ENCODE measurements at regions not wholly inside any gene's neighbourhood (a gene's known extent, or its start where the extent isn't known, plus 50 kb on each side); places are given as distances from the start of the nearest gene placed in this dataset.

DNA sequence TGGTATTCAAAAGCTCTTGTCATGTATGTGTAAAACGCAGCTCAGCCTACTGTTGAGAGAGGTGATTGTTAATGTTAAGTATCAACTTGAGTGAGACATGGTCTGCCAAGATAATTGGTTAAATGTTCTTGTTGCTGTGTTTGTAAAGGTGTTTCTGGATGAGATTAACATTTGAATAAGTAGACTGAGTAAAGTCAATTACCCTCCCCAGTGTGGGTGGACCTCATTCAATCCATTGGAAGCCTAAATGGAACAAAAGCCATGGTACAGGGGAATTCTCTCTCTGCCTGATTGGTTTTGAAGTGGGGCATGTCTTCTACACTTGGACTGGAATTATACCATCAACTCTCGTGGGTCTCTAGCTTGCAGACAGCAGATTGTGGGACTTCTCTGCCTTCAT lies 63.8 kb upstream of the RERGL start:
- no peak for TF ChIP-seq CTCF (IDR thresholded peaks at IDR 0.05)
- no peak for TF ChIP-seq POLR2AphosphoS5 (IDR thresholded peaks at IDR 0.05)
